ENCODE measurements at regions not wholly inside any gene's neighbourhood (a gene's known extent, or its start where the extent isn't known, plus 50 kb on each side); places are given as distances from the start of the nearest gene placed in this dataset.

- Histone ChIP-seq H3K79me1 (ENCODE audit: low read depth, low read length) (no peaks in the 10 kb centered on the region), H3K9ac (replicated peaks in 1 of 4; ENCODE audit: extremely low read depth in 1 of 4, low read depth in 3 of 4, low read length in 3 of 4) (no peak overlapping the region), H3K4me1 (replicated peaks in 1 of 4; ENCODE audit: control insufficient read depth in 3 of 4, insufficient read depth in 4 of 4, low read length in 3 of 4) (no peaks in the 10 kb centered on the region), H2AK5ac (ENCODE audit: low read depth, low read length) (no peak overlapping the region), H3K56ac (replicated peaks; ENCODE audit: insufficient read length, low read depth, low read length) (no peak overlapping the region), H4K20me1 (replicated peaks in 1 of 2; ENCODE audit: control insufficient read depth in 1 of 2, insufficient read depth in 2 of 2, low read length in 2 of 2) (no peaks in the 10 kb centered on the region), H3K4me3 (ENCODE audit: extremely low read depth in 1 of 4, insufficient read depth in 2 of 4, low read depth in 3 of 4, low read length in 4 of 4) (no peak overlapping the region), H3K9me3 (ENCODE audit: insufficient read depth in 2 of 2, low read depth in 1 of 2, low read length in 1 of 2) (no peaks in the 10 kb centered on the region), H3K27me3 (replicated peaks in 1 of 4; ENCODE audit: control insufficient read depth in 3 of 4, extremely low read depth in 1 of 4, insufficient read depth in 3 of 4, low read length in 3 of 4) (no peaks in the 10 kb centered on the region), H2BK5ac (ENCODE audit: low read depth, low read length) (no peak overlapping the region), H2AFZ (ENCODE audit: low read length) (peak overlapping the region; percentile 36; the same call in 1 of the 2 replicates), H4K91ac (replicated peaks; ENCODE audit: insufficient read length, low read length) (no peak overlapping the region), H3K23me2 (ENCODE audit: low read depth, low read length) (no peaks in the 10 kb centered on the region), H3K14ac (ENCODE audit: insufficient read length) (no peak overlapping the region), H3K23ac (ENCODE audit: insufficient read length) (no peak overlapping the region), H3K36me3 (ENCODE audit: control insufficient read depth in 2 of 4, insufficient read depth in 4 of 4, low read length in 3 of 4) (no peaks in the 10 kb centered on the region), H2BK12ac (ENCODE audit: low read depth, low read length) (no peak overlapping the region), H2BK15ac (ENCODE audit: low read length) (no peak overlapping the region), H4K8ac (ENCODE audit: extremely low read depth, insufficient read depth, low read length) (no peak overlapping the region), H2BK20ac (ENCODE audit: low read length) (no peak overlapping the region), H3K4ac (replicated peaks; ENCODE audit: insufficient read length, low read depth, low read length) (no peak overlapping the region), H3K4me2 (ENCODE audit: insufficient read depth in 1 of 2, low read depth in 2 of 2, low read length in 2 of 2) (no peak overlapping the region), H4K5ac (ENCODE audit: insufficient read length, low read depth, low read length) (no peak overlapping the region), H3K18ac (ENCODE audit: extremely low read depth, low read length) (no peak overlapping the region), H2BK120ac (replicated peaks; ENCODE audit: low read depth, low read length) (no peak overlapping the region), H3K79me2 (ENCODE audit: control insufficient read depth in 1 of 2, insufficient read depth in 2 of 2, low read length in 2 of 2) (no peaks in the 10 kb centered on the region), H3K27ac (ENCODE audit: low read depth, low read length) (no peak overlapping the region)
- CTCF ChIA-PET (ENCODE audit: partially characterized antibody) = interaction anchor here (1.3 kb wide), 1 partner anchor 40 kb away, joined by 3 read pairs; no protein-coding TSS in a partner anchor
- DNase-seq (ENCODE audit: low read depth in 1 of 2, low spot score in 2 of 2) (no peak), FAIRE-seq (no peak)
- 84% methylated on average over 5 of the region's 5 CpGs; no CpG with 5 or more reads in 1 of the 2 experiments for WGBS, 2 experiments (ENCODE audit: extremely low coverage in 1 of 2, insufficient coverage in 1 of 2, insufficient read length in 1 of 2, insufficient replicate concordance in 2 of 2, low coverage in 1 of 2, low lambda C conversion rate in 2 of 2, missing lambda C conversion rate in 1 of 2)
- POLR2A ChIA-PET (ENCODE audit: partially characterized antibody) = no interaction called here
- TF ChIP-seq RAD21 (IDR thresholded peaks at IDR 0.05 in 1 of 2, conservative IDR thresholded peaks at IDR 0.05 in 1 of 2; ENCODE audit: low read depth in 2 of 2, low read length in 2 of 2) (no peak), SIRT6 (IDR thresholded peaks at IDR 0.05; ENCODE audit: low read length) (no peak), RXRA (IDR thresholded peaks at IDR 0.05; ENCODE audit: insufficient read depth, low read depth, low read length) (no peak), SIX5 (IDR thresholded peaks at IDR 0.05; ENCODE audit: low read depth, low read length) (no peak)
Measured at GRCh38 chr13:21872795-21873194, 201.9 kb downstream of the FGF9 start.
